ENCODE measurements at regions not wholly inside any gene's neighbourhood (a gene's known extent, or its start where the extent isn't known, plus 50 kb on each side); places are given as distances from the start of the nearest gene placed in this dataset.
"Not testable (repeated sequence)": the region's sequence is repeated elsewhere in the genome, so short reads cannot be mapped to it uniquely, and the experiment has no call there.

DNA sequence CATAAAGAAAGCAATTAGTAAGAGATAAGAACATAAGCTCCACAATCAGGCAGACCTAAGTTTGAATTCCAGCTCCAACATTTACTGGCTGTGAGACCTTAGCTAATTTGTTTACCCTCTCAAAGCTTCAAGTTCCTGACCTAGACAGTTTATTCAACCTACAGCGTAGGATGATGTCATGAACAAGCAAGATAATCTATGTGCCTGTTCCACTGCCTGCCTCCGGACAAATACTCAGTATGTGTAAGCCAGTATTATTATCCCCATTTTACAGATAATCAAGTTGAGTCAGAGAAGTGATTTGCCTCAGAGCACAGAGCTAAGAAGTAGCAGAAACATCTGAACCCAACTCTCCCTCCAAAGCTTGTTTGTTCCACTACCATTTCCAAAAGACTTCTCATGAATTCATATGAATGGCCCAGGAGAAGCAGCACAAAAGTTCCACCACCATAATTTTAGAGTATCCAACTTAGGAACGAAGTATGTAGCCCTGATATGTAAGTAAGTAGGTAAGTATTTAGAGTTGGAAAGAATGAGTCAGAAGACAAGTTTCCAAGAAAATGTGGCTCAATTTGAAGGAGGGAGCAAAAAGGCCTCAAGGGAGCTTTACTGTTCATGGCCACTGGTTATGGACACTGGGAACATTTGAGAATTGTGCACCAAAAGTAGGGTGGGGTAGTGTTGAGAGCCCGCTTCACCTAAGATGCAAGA, 398.2 kb downstream of the NFIB start:
- Histone ChIP-seq H3K4me1 (ENCODE audit: control insufficient read depth, insufficient read depth, low read length) (no peaks in the 10 kb centered on the region), H3K9me3 (ENCODE audit: control insufficient read depth, insufficient read depth, low read length) (no peaks in the 10 kb centered on the region), H3K27ac (ENCODE audit: low read depth, low read length) (no peak overlapping the region), H3K9ac (ENCODE audit: low read depth, low read length) (no peak overlapping the region), H3K4me3 (ENCODE audit: low read depth, low read length) (no peak overlapping the region), H3K27me3 (ENCODE audit: control insufficient read depth, insufficient read depth, low read length) (no peaks in the 10 kb centered on the region), H3K36me3 (ENCODE audit: control insufficient read depth, insufficient read depth, low read length) (no peaks in the 10 kb centered on the region)

DNA sequence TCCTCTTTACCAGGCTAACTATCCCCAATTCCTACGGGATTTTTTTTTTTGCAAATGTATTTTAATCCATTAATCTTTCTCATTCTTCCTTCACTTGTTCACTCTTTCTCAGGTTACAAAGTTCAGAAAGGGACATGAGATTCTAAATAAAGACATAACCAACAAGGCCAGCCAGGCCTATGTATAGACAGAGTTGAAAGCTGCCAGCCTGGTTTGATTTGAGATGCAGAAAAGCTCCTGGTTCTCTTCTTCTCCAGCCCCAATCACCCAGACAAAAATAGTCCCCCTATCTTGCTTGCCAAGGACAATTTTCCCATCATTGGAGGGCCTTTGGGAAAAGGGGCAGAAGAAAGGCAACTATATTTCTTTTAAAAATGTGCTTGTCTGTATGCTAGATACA, 398.8 kb downstream of the NFIB start:
- Histone ChIP-seq H3K27me3 (ENCODE audit: control insufficient read depth, insufficient read depth, low read length) (no peaks in the 10 kb centered on the region), H3K9ac (ENCODE audit: low read depth, low read length) (no peak overlapping the region), H3K27ac (ENCODE audit: low read depth, low read length) (no peak overlapping the region), H3K4me3 (ENCODE audit: low read depth, low read length) (no peak overlapping the region), H3K4me1 (ENCODE audit: control insufficient read depth, insufficient read depth, low read length) (no peaks in the 10 kb centered on the region), H3K9me3 (ENCODE audit: control insufficient read depth, insufficient read depth, low read length) (no peaks in the 10 kb centered on the region), H3K36me3 (ENCODE audit: control insufficient read depth, insufficient read depth, low read length) (no peaks in the 10 kb centered on the region)

DNA sequence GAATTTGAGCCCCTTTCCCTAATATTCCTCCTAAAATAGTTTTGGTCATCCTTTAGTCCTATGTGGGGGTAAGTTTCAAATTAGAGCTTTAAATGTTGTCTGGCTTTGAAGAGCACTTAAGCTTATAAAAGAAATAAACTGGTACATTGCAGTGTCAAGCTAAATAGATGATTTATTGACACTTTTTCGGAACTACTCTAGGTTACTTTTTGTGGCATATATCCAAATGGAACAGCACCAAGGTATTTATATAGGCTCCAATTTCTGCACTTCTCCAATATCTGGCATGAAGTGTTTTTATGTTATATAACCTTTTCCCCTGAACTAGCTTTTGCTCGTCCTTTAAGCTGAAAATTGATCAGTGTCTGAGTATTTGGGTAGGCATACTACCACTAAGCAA, 402.5 kb downstream of the NFIB start:
- Histone ChIP-seq H3K36me3 (ENCODE audit: control insufficient read depth, insufficient read depth, low read length) (no peaks in the 10 kb centered on the region), H3K9me3 (ENCODE audit: control insufficient read depth, insufficient read depth, low read length) (no peaks in the 10 kb centered on the region), H3K27me3 (ENCODE audit: control insufficient read depth, insufficient read depth, low read length) (no peaks in the 10 kb centered on the region), H3K4me3 (ENCODE audit: low read depth, low read length) (no peak overlapping the region), H3K4me1 (ENCODE audit: control insufficient read depth, insufficient read depth, low read length) (no peaks in the 10 kb centered on the region), H3K9ac (ENCODE audit: low read depth, low read length) (no peak overlapping the region), H3K27ac (ENCODE audit: low read depth, low read length) (no peak overlapping the region)

DNA sequence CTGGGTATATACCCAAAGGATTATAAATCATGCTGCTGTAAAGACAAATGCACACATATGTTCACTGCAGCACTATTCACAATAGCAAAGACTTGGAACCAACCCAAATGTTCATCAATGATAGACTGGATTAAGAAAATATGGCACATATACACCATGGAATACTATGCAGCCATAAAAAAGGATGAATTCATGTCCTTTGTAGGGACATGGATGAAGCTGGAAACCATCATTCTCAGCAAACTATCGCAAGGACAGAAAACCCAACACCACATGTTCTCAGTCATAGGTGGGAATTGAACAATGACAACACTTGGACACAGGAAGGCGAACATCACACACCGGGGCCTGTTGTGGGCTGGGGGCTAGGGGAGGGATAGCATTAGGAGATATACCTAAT, 406.1 kb downstream of the NFIB start:
- not testable (repeated sequence) for H3K9ac ChIP-seq (ENCODE audit: low read depth, low read length); H3K4me1 ChIP-seq (ENCODE audit: control insufficient read depth, insufficient read depth, low read length); H3K36me3 ChIP-seq (ENCODE audit: control insufficient read depth, insufficient read depth, low read length); H3K27me3 ChIP-seq (ENCODE audit: control insufficient read depth, insufficient read depth, low read length); H3K4me3 ChIP-seq (ENCODE audit: low read depth, low read length); H3K27ac ChIP-seq (ENCODE audit: low read depth, low read length); H3K9me3 ChIP-seq (ENCODE audit: control insufficient read depth, insufficient read depth, low read length)

DNA sequence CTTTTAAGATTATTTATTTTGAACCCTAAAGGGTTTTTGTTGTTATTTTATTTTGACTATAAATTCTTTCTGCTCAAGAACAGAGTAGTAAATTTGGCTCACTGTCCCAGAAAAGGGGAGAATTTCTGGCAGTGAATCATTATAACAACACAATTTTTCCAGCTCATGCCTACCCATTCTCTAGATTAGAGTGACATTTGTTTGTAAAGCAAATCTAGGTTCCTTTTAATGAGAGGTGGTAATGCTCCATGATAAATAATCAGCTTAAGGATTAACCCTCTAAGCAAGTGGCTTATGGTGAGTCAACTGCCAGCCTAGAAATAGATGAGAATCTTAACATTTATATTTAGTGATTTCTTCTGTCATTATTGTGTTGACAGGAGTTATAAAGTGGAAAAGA, 409.2 kb downstream of the NFIB start:
- Histone ChIP-seq H3K27ac (ENCODE audit: low read depth, low read length) (no peak overlapping the region), H3K4me3 (ENCODE audit: low read depth, low read length) (no peak overlapping the region), H3K27me3 (ENCODE audit: control insufficient read depth, insufficient read depth, low read length) (no peaks in the 10 kb centered on the region), H3K4me1 (ENCODE audit: control insufficient read depth, insufficient read depth, low read length) (peaks cover 20% of the 10 kb centered on the region), H3K9ac (ENCODE audit: low read depth, low read length) (no peak overlapping the region), H3K36me3 (ENCODE audit: control insufficient read depth, insufficient read depth, low read length) (no peaks in the 10 kb centered on the region), H3K9me3 (ENCODE audit: control insufficient read depth, insufficient read depth, low read length) (no peaks in the 10 kb centered on the region)

DNA sequence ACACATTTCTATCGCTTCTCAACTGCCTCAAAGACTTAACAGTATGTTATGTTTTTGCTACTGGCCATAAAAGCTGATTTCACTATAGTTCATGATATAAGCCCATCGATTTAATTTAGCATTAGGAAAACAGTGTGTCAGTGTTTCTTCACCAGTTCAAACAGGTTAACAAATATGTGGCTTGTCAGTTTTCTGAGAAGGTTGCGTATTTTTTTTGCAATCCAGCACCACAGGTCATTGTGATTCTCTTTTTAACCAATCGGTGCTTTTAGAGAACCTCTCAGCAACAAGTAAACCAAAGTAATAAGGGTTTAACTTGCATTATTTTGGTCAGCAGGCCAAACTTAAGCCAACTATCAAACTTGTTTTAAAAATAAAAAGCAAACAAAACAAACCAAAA, 409.6 kb downstream of the NFIB start:
- Histone ChIP-seq H3K9ac (ENCODE audit: low read depth, low read length) (no peak overlapping the region), H3K27me3 (ENCODE audit: control insufficient read depth, insufficient read depth, low read length) (no peaks in the 10 kb centered on the region), H3K9me3 (ENCODE audit: control insufficient read depth, insufficient read depth, low read length) (no peaks in the 10 kb centered on the region), H3K4me3 (ENCODE audit: low read depth, low read length) (no peak overlapping the region), H3K36me3 (ENCODE audit: control insufficient read depth, insufficient read depth, low read length) (no peaks in the 10 kb centered on the region), H3K4me1 (ENCODE audit: control insufficient read depth, insufficient read depth, low read length) (peaks cover 21% of the 10 kb centered on the region), H3K27ac (ENCODE audit: low read depth, low read length) (no peak overlapping the region)

DNA sequence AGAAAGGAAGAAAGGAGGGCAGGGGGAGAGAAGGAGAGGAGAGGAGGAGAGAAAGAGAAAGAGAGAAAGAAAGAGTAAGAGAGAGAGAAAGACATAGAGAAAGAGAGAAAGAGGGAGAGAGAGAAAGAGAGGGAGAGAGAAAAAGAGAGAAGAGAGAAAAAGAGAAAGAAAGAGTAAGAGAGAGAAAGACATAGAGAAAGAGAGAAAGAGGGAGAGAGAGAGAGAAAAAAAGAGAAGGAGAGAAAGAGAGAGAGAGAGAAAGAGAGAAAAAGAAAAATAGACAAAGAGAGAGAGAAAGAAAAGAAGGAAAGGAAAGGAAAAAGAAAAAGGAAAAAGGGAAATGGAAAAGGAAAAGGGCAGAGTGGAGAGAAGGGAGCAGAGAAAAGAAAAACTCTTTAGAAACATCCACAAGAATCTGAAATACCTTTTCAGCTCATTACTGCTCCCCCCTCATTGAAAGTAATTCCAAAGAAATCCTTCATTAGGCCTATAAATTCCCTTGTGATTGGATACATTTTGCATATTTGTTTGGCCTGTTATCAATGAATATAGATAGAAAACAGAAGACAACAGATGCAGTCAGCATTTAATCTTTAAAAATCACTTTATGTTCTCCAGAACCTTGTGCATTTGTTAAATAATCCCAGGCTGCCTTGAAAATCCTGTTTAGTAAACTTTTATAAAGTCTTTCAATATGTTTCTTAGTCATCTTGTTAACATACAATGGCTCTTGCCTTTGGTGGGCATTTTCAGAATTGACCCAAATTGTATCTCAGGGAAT, 411.5 kb downstream of the NFIB start:
- Histone ChIP-seq H3K9me3 (ENCODE audit: control insufficient read depth, insufficient read depth, low read length) (no peaks in the 10 kb centered on the region), H3K4me1 (ENCODE audit: control insufficient read depth, insufficient read depth, low read length) (peaks cover 23% of the 10 kb centered on the region), H3K27ac (ENCODE audit: low read depth, low read length) (no peak overlapping the region), H3K27me3 (ENCODE audit: control insufficient read depth, insufficient read depth, low read length) (no peaks in the 10 kb centered on the region), H3K9ac (ENCODE audit: low read depth, low read length) (no peak overlapping the region), H3K36me3 (ENCODE audit: control insufficient read depth, insufficient read depth, low read length) (no peaks in the 10 kb centered on the region), H3K4me3 (ENCODE audit: low read depth, low read length) (no peak overlapping the region)

DNA sequence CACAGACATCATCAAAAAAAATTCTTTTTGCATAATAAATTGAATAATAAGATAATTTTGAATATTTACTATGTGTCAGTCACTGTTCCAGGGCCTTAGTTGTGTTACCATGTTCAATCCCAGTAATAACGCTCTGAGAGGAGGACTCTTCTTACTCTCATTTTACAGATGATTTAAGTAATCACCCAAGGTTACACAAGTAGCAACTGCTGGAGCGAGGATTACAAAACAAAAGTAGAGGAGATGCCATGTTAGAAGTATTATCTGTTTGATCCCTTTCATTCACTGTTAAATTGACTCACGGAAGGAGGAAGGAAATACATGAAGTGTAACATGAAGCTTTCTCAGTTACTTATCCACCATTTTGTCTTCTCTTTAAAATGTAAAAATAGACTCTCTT, 412.8 kb downstream of the NFIB start:
- H3K4me1 ChIP-seq (ENCODE audit: control insufficient read depth, insufficient read depth, low read length), result peaks cover 31% of the 10 kb centered on the region
- no peak overlapping the region for H3K4me3 ChIP-seq (ENCODE audit: low read depth, low read length)

DNA sequence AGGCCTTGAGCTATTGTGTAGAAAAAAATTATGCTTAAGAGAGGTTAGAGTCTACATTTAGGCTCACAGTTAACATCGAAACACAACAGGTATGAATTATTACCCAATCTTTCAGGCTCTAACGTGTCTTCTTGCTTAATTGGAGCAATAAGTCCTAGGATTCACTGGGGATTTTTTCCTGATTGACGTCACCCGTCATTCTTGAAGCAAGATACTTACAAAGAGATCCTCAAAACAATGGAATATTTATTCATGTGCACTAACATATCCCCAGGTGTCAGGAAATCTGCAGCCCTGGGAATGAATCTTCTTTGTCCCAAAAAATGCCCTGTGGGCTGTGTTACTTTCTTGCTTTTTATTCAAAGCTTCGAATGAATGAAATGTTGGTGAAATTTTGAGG, 413.5 kb downstream of the NFIB start:
- H3K9me3 ChIP-seq (ENCODE audit: control insufficient read depth, insufficient read depth, low read length), result no peaks in the 10 kb centered on the region
- H3K4me1 ChIP-seq (ENCODE audit: control insufficient read depth, insufficient read depth, low read length), result peaks cover 33% of the 10 kb centered on the region
- H3K27ac ChIP-seq (ENCODE audit: low read depth, low read length), result no peak overlapping the region
- no peak overlapping the region for H3K4me3 ChIP-seq (ENCODE audit: low read depth, low read length)
- no peaks in the 10 kb centered on the region for H3K27me3 ChIP-seq (ENCODE audit: control insufficient read depth, insufficient read depth, low read length)
- H3K9ac ChIP-seq (ENCODE audit: low read depth, low read length), result no peak overlapping the region
- H3K36me3 ChIP-seq (ENCODE audit: control insufficient read depth, insufficient read depth, low read length), result no peaks in the 10 kb centered on the region

More for the DNA sequence above, 412.8 kb downstream of the NFIB start:
- Histone ChIP-seq H3K27ac (ENCODE audit: low read depth, low read length) (no peak overlapping the region), H3K36me3 (ENCODE audit: control insufficient read depth, insufficient read depth, low read length) (no peaks in the 10 kb centered on the region), H3K9me3 (ENCODE audit: control insufficient read depth, insufficient read depth, low read length) (no peaks in the 10 kb centered on the region), H3K9ac (ENCODE audit: low read depth, low read length) (no peak overlapping the region), H3K27me3 (ENCODE audit: control insufficient read depth, insufficient read depth, low read length) (no peaks in the 10 kb centered on the region)

DNA sequence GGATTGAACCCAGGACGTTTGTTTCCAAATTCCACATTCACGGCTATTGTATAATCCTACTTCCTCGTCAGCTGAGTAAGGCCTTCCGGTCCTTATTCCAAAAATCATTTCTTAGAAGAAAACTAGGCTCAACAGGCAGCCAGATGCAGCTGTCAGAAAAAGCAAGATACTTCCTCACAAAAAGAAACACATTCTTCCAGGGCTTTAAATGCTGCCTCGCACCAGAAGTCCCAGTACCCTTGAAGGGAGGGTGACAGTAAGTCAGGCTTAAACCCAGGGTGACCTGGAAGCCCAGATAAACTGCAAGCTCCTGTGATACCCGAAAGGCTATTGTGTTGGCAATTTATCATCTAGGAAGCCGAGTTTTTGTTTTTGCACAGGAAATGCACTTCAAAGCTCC, 414.0 kb downstream of the NFIB start:
- H3K36me3 ChIP-seq (ENCODE audit: control insufficient read depth, insufficient read depth, low read length), result no peaks in the 10 kb centered on the region
- no peak overlapping the region for H3K27ac ChIP-seq (ENCODE audit: low read depth, low read length)
- no peaks in the 10 kb centered on the region for H3K9me3 ChIP-seq (ENCODE audit: control insufficient read depth, insufficient read depth, low read length)
- H3K27me3 ChIP-seq (ENCODE audit: control insufficient read depth, insufficient read depth, low read length), result no peaks in the 10 kb centered on the region
- H3K9ac ChIP-seq (ENCODE audit: low read depth, low read length), result no peak overlapping the region
- no peak overlapping the region for H3K4me3 ChIP-seq (ENCODE audit: low read depth, low read length)
- peaks cover 35% of the 10 kb centered on the region for H3K4me1 ChIP-seq (ENCODE audit: control insufficient read depth, insufficient read depth, low read length)

DNA sequence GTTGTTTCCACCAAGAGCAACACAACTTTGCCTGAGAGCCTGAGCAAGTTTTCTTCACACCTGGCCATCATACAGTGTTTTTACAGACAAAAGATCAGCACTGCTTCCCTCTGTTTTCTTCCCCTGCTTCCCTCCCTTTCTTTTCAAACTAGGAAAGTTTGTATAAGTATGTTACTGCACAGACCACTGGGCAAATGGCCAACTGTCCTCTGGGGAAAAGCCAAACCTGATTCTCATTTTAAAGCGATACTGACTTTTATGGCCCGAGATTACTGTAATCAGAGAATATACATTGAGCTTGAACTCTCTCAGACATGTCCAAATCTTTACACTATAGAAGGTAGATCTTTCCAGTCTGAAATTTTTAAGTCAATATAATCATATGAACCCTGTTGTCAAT, 415.0 kb downstream of the NFIB start:
- Histone ChIP-seq H3K27me3 (ENCODE audit: control insufficient read depth, insufficient read depth, low read length) (no peaks in the 10 kb centered on the region), H3K36me3 (ENCODE audit: control insufficient read depth, insufficient read depth, low read length) (no peaks in the 10 kb centered on the region), H3K9me3 (ENCODE audit: control insufficient read depth, insufficient read depth, low read length) (no peaks in the 10 kb centered on the region), H3K4me3 (ENCODE audit: low read depth, low read length) (no peak overlapping the region), H3K9ac (ENCODE audit: low read depth, low read length) (no peak overlapping the region), H3K27ac (ENCODE audit: low read depth, low read length) (no peak overlapping the region), H3K4me1 (ENCODE audit: control insufficient read depth, insufficient read depth, low read length) (peaks cover 35% of the 10 kb centered on the region)

Measured in HUES48 (cell line).